ENCODE measurements at regions not wholly inside any gene's neighbourhood (a gene's known extent, or its start where the extent isn't known, plus 50 kb on each side); places are given as distances from the start of the nearest gene placed in this dataset.

GRCh38 chr7:53422291-53422690 lies 386.9 kb downstream of the POM121L12 start:
- H3K27ac ChIP-seq (ENCODE audit: extremely low read length, insufficient read depth, low read length) = no peak overlapping the region
- FAIRE-seq (no peak), ATAC-seq (no peak), DNase-seq (ENCODE audit: low spot score) (no peak)
- BruUV-seq (replicated peaks) = no TSS peak
- H4K20me1 ChIP-seq (ENCODE audit: insufficient read depth, low read length) = no peaks in the 10 kb centered on the region
- no peak overlapping the region for H3K4me3 ChIP-seq (replicated peaks in 1 of 3; ENCODE audit: insufficient read depth in 1 of 3, low read depth in 2 of 3, low read length in 3 of 3)
- peaks cover 80% of the 10 kb centered on the region for H3K9me3 ChIP-seq (ENCODE audit: low read length)
- TF ChIP-seq, protein P1, sequence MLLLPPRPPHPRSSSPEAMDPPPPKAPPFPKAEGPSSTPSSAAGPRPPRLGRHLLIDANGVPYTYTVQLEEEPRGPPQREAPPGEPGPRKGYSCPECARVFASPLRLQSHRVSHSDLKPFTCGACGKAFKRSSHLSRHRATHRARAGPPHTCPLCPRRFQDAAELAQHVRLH (CRISPR knock-in tag; IDR thresholded peaks at IDR 0.05; ENCODE audit: borderline replicate concordance, low read depth) = no peak
- in situ Hi-C loops (cut with HindIII; ENCODE audit: extremely low pct_ligation_motif_present, low pct_unique_long_range_greater_than_20kb) = no loop called here
- 4% methylated on average over 5 of the region's 5 CpGs for WGBS (ENCODE audit: low lambda C conversion rate)
- no peak overlapping the region for H3K4me2 ChIP-seq (ENCODE audit: low read depth, low read length)
- no peaks in the 10 kb centered on the region for H3K27me3 ChIP-seq (ENCODE audit: control insufficient read depth in 1 of 2, insufficient read depth in 2 of 2, low read length in 2 of 2)
- no peaks in the 10 kb centered on the region for H3K36me3 ChIP-seq (replicated peaks in 1 of 2; ENCODE audit: control insufficient read depth in 1 of 2, insufficient read depth in 2 of 2, low read length in 2 of 2)
- intact Hi-C loops (cut with micrococcal nuclease; ENCODE audit: unreplicated experiment) = no loop called here
- H2AFZ ChIP-seq (ENCODE audit: low read length) = no peak overlapping the region
- POLR2A ChIA-PET = no interaction called here
- H3K79me2 ChIP-seq (ENCODE audit: insufficient read depth, low read length) = no peaks in the 10 kb centered on the region
- H3K9ac ChIP-seq (ENCODE audit: insufficient read depth, low read depth, low read length) = no peak overlapping the region
- CTCF ChIA-PET (ENCODE audit: low intra/inter-chr PET ratio, low total read pairs) = no interaction called here
- H3K4me1 ChIP-seq (ENCODE audit: insufficient read depth, low read length) = no peaks in the 10 kb centered on the region

GRCh38 chr7:53426145-53426750 lies 390.8 kb downstream of the POM121L12 start:
- Histone ChIP-seq H3K36me3 (replicated peaks in 1 of 2; ENCODE audit: control insufficient read depth in 1 of 2, insufficient read depth in 2 of 2, low read length in 2 of 2) (no peaks in the 10 kb centered on the region), H2AFZ (ENCODE audit: low read length) (no peak overlapping the region), H3K27me3 (ENCODE audit: control insufficient read depth in 1 of 2, insufficient read depth in 2 of 2, low read length in 2 of 2) (no peaks in the 10 kb centered on the region), H3K9me3 (ENCODE audit: low read length) (peaks cover 69% of the 10 kb centered on the region), H3K4me3 (replicated peaks in 1 of 3; ENCODE audit: insufficient read depth in 1 of 3, low read depth in 2 of 3, low read length in 3 of 3) (no peak overlapping the region), H3K4me2 (ENCODE audit: low read depth, low read length) (peak overlapping the region; percentile 23; the same call in 1 of the 2 replicates), H3K27ac (ENCODE audit: extremely low read length, insufficient read depth, low read length) (no peak overlapping the region), H4K20me1 (ENCODE audit: insufficient read depth, low read length) (no peaks in the 10 kb centered on the region), H3K9ac (ENCODE audit: insufficient read depth, low read depth, low read length) (no peak overlapping the region), H3K79me2 (ENCODE audit: insufficient read depth, low read length) (no peaks in the 10 kb centered on the region), H3K4me1 (ENCODE audit: insufficient read depth, low read length) (no peaks in the 10 kb centered on the region)
- 23% methylated on average over 6 of the region's 6 CpGs for WGBS (ENCODE audit: low lambda C conversion rate)
- ChIA-PET POLR2A (no interaction called here), CTCF (ENCODE audit: low intra/inter-chr PET ratio, low total read pairs) (no interaction called here)
- DNase-seq (ENCODE audit: low spot score) = no peak
- intact Hi-C loops (cut with micrococcal nuclease; ENCODE audit: unreplicated experiment) (no loop called here), in situ Hi-C loops (cut with HindIII; ENCODE audit: extremely low pct_ligation_motif_present, low pct_unique_long_range_greater_than_20kb) (no loop called here)
- TF ChIP-seq BRD4 (CRISPR knock-in tag; IDR thresholded peaks at IDR 0.05) = no peak
- no peak for TF ChIP-seq DDIT3 (CRISPR knock-in tag; IDR thresholded peaks at IDR 0.05)
- no peak for TF ChIP-seq ZNF776 (CRISPR knock-in tag; IDR thresholded peaks at IDR 0.05)
- TF ChIP-seq SP2 (CRISPR knock-in tag; IDR thresholded peaks at IDR 0.05) = no peak
- no peak for TF ChIP-seq AGO1 (IDR thresholded peaks at IDR 0.05; ENCODE audit: low read depth, low read length, poor library complexity, severe bottlenecking)
- no peak for TF ChIP-seq ZNF232 (CRISPR knock-in tag; IDR thresholded peaks at IDR 0.05; ENCODE audit: borderline replicate concordance)
- no peak for TF ChIP-seq ZFP36L2 (CRISPR knock-in tag; IDR thresholded peaks at IDR 0.05)
- BruUV-seq (replicated peaks) = no TSS peak
- no peak for ATAC-seq
- FAIRE-seq = no peak

All from HepG2 (cell line).